NCI-H69 (cell line): ENCODE measurements at regions not wholly inside any gene's neighbourhood (a gene's known extent, or its start where the extent isn't known, plus 50 kb on each side); places are given as distances from the start of the nearest gene placed in this dataset.
"Not testable (repeated sequence)": the region's sequence is repeated elsewhere in the genome, so short reads cannot be mapped to it uniquely, and the experiment has no call there.

Experiments
- DNase-seq: peaks from one replicate; lab custom pipeline; 2025; lab: John Stamatoyannopoulos, UW

- DNase-seq, result no peak
These were observed 766.9 kb upstream of the IGFBP7 start for GRCh38 chr4:57877047-57877458.

- no peak for DNase-seq
These were observed 765.7 kb upstream of the IGFBP7 start for GRCh38 chr4:57875829-57876392.

GRCh38 chr4:57866468-57867171 lies 756.4 kb upstream of the IGFBP7 start:
- DNase-seq, result no peak

GRCh38 chr4:57865264-57865663 lies 755.1 kb upstream of the IGFBP7 start:
- DNase-seq, result no peak

GRCh38 chr4:57854748-57855147 lies 744.6 kb upstream of the IGFBP7 start:
- DNase-seq, result no peak

GRCh38 chr4:57850141-57850540 lies 740.0 kb upstream of the IGFBP7 start:
- no peak for DNase-seq

- DNase-seq, result no peak
These were observed 721.9 kb upstream of the IGFBP7 start for GRCh38 chr4:57832083-57832482.

- DNase-seq, result no peak
These were observed 679.5 kb upstream of the IGFBP7 start for GRCh38 chr4:57789666-57790065.

GRCh38 chr4:57777876-57778275 lies 667.7 kb upstream of the IGFBP7 start:
- DNase-seq, result no peak

GRCh38 chr4:57774681-57775080 lies 664.5 kb upstream of the IGFBP7 start:
- no peak for DNase-seq

GRCh38 chr4:57774171-57774570 lies 664.0 kb upstream of the IGFBP7 start:
- no peak for DNase-seq

- no peak for DNase-seq
These were observed 656.2 kb upstream of the IGFBP7 start for GRCh38 chr4:57766341-57766740.

- no peak for DNase-seq
These were observed 654.7 kb upstream of the IGFBP7 start for GRCh38 chr4:57764856-57765255.

- DNase-seq, result no peak
These were observed 652.9 kb upstream of the IGFBP7 start for GRCh38 chr4:57763070-57763469.

GRCh38 chr4:57740625-57741190 lies 630.5 kb upstream of the IGFBP7 start:
- no peak for DNase-seq

GRCh38 chr4:57736781-57737180 lies 626.6 kb upstream of the IGFBP7 start:
- no peak for DNase-seq

- DNase-seq, result no peak
These were observed 624.0 kb upstream of the IGFBP7 start for GRCh38 chr4:57734104-57734670.

GRCh38 chr4:57729775-57730570 lies 619.8 kb upstream of the IGFBP7 start:
- peak; percentile 17 for DNase-seq

- DNase-seq, result no peak
These were observed 616.0 kb upstream of the IGFBP7 start for GRCh38 chr4:57726154-57726553.

GRCh38 chr4:57719456-57719855 lies 609.3 kb upstream of the IGFBP7 start:
- DNase-seq, result no peak

GRCh38 chr4:57714313-57714712 lies 604.1 kb upstream of the IGFBP7 start:
- DNase-seq, result not testable (repeated sequence)

GRCh38 chr4:57710053-57710452 lies 599.9 kb upstream of the IGFBP7 start:
- DNase-seq, result no peak
